B cell (primary cell): ENCODE measurements at regions not wholly inside any gene's neighbourhood (a gene's known extent, or its start where the extent isn't known, plus 50 kb on each side); places are given as distances from the start of the nearest gene placed in this dataset.

Experiments used
- ATAC-seq: fragments of 200-7000 bp; cut with Tn5 transposase; one replicate; pipeline ENCODE4 v1.10.0; 2021; ENCODE audit warnings: low read depth, mild to moderate bottlenecking, moderate number of reproducible peaks, moderate library complexity
- CTCF ChIA-PET: fragments of 350-600 bp; sonication (Branson Sonifier 250); formaldehyde crosslinking; loops from one replicate; lab custom pipeline; 2021; ENCODE audit warnings: antibody characterized with exemption, inconsistent platforms; lab: Charles Lee
- POLR2A ChIA-PET: fragments of 350-600 bp; sonication (Branson Sonifier 250); formaldehyde crosslinking; loops from one replicate; lab custom pipeline; 2021; ENCODE audit warnings: antibody characterized with exemption; lab: Charles Lee
- DNase-seq: peaks from one replicate; pipeline ENCODE4 v3.0.0; 2013
- H2AFZ ChIP-seq: 2 replicates; pipeline ENCODE4 v1.6.1; 2012; ENCODE audit warnings: mild to moderate bottlenecking, low read depth, low read length; ENCODE audit not compliant: insufficient read depth, poor library complexity, severe bottlenecking
- H3K27ac ChIP-seq, 2 donors: 1 replicate in 1 of 2; 2 replicates in 1 of 2; pipeline ENCODE4 v1.5.1; 2012 to 2013; ENCODE audit warnings: low read length in 2 of 2, mild to moderate bottlenecking in 2 of 2, moderate library complexity in 1 of 2
- H3K27me3 ChIP-seq, 4 experiments: fragments of 200-600 bp in 1 of 4; sonication (generic) in 1 of 4; replicated peaks in 1 of 4; 1 replicate in 2 of 4; 2 replicates in 2 of 4; pipeline versions ENCODE4 v1.6.1 to v1.7.0; 2013 to 2016; ENCODE audit warnings: low read length in 3 of 4, mild to moderate bottlenecking in 2 of 4, mixed read lengths in 1 of 4, moderate library complexity in 1 of 4; ENCODE audit not compliant: insufficient read depth in 4 of 4, control insufficient read depth in 3 of 4; ENCODE audit errors: control extremely low read depth in 1 of 4
- H3K36me3 ChIP-seq, 2 experiments: replicated peaks in 1 of 2; 1 replicate in 1 of 2; 2 replicates in 1 of 2; pipeline versions ENCODE4 v1.6.1 to v1.7.1; 2013; ENCODE audit warnings: low read length in 1 of 2; ENCODE audit not compliant: insufficient read depth in 2 of 2, control insufficient read depth in 1 of 2; ENCODE audit errors: control extremely low read depth in 1 of 2, extremely low read depth in 1 of 2
- H3K4me1 ChIP-seq, 2 donors: fragments of 200-600 bp in 1 of 2; sonication (generic) in 1 of 2; 1 replicate in 1 of 2; 2 replicates in 1 of 2; pipeline versions ENCODE4 v1.5.1 to v1.6.1; 2013 to 2017; ENCODE audit warnings: low read length in 2 of 2; ENCODE audit not compliant: control insufficient read depth in 2 of 2, insufficient read depth in 2 of 2
- H3K4me2 ChIP-seq: replicated peaks from 2 replicates; pipeline ENCODE3; 2012; ENCODE audit warnings: mild to moderate bottlenecking, low read depth, low read length; ENCODE audit not compliant: poor library complexity, severe bottlenecking
- H3K4me3 ChIP-seq, 5 experiments: fragments of 200-600 bp in 1 of 5; sonication (generic) in 1 of 5; 1 replicate in 3 of 5; 2 replicates in 2 of 5; pipeline versions ENCODE4 v1.5.1 to v1.7.0; 2011 to 2016; ENCODE audit warnings: low read length in 4 of 5, mild to moderate bottlenecking in 4 of 5, low read depth in 2 of 5, control low read depth in 1 of 5, moderate library complexity in 1 of 5; ENCODE audit not compliant: insufficient read depth in 1 of 5; ENCODE audit errors: control extremely low read depth in 1 of 5, extremely low read depth in 1 of 5
- H3K79me2 ChIP-seq: fragments of 200-600 bp; sonication (generic); one replicate; pipeline ENCODE4 v1.6.0; 2016; ENCODE audit warnings: low read length; ENCODE audit not compliant: control insufficient read depth, insufficient read depth
- H3K9ac ChIP-seq: fragments of 200-600 bp; sonication (generic); 2 replicates; pipeline ENCODE4 v1.6.1; 2017; ENCODE audit warnings: mild to moderate bottlenecking, low read length, moderate library complexity
- H3K9me3 ChIP-seq, 3 donors: one replicate each; pipeline versions ENCODE4 v1.6.1 to v1.7.1; 2013; ENCODE audit warnings: low read length in 2 of 3; ENCODE audit not compliant: control insufficient read depth in 2 of 3, insufficient read depth in 1 of 3; ENCODE audit errors: control extremely low read depth in 1 of 3
- H4K20me1 ChIP-seq: 2 replicates; pipeline ENCODE4 v1.6.0; 2012; ENCODE audit warnings: mild to moderate bottlenecking, low read length; ENCODE audit not compliant: insufficient read depth, control insufficient read depth, poor library complexity, severe bottlenecking
- H3K27ac Mint-ChIP-seq: one replicate; pipeline ENCODE4 v1.8.0; 2021; ENCODE audit warnings: mixed read lengths
- H3K27me3 Mint-ChIP-seq: one replicate; pipeline ENCODE4 v1.8.0; 2021; ENCODE audit warnings: mixed read lengths
- H3K4me1 Mint-ChIP-seq: one replicate; pipeline ENCODE4 v1.8.0; 2021; ENCODE audit warnings: mixed read lengths
- H3K4me3 Mint-ChIP-seq: one replicate; pipeline ENCODE4 v1.8.0; 2021; ENCODE audit warnings: mixed read lengths
- H3K9me3 Mint-ChIP-seq: one replicate; pipeline ENCODE4 v1.8.0; 2022; ENCODE audit warnings: mixed read lengths; ENCODE audit not compliant: insufficient read depth
- EZH2 ChIP-seq: IDR thresholded peaks from 2 replicates; pipeline ENCODE4 v1.6.1; 2012; ENCODE audit warnings: borderline replicate concordance, low read depth, mild to moderate bottlenecking, moderate library complexity, low read length; ENCODE audit not compliant: insufficient read depth, poor library complexity, severe bottlenecking
- WGBS: methylation state at CpG from one replicate; pipeline ENCODE4 v1.1.5; 2013; ENCODE audit warnings: missing lambda C conversion rate; ENCODE audit not compliant: insufficient coverage; 5-methylcytosine and 5-hydroxymethylcytosine counted together
- intact Hi-C: fragments of 100-400 bp; cut with micrococcal nuclease; formaldehyde crosslinking; loops from one replicate; pipeline ENCODE4 v1.10.0; 2022
- TF ChIP-seq, protein P1 (sequence below): fragments of 200-600 bp; IDR thresholded peaks from one replicate; pipeline ENCODE4 v1.8.0; 2022; ENCODE audit warnings: antibody characterized with exemption, mild to moderate bottlenecking

DNA sequence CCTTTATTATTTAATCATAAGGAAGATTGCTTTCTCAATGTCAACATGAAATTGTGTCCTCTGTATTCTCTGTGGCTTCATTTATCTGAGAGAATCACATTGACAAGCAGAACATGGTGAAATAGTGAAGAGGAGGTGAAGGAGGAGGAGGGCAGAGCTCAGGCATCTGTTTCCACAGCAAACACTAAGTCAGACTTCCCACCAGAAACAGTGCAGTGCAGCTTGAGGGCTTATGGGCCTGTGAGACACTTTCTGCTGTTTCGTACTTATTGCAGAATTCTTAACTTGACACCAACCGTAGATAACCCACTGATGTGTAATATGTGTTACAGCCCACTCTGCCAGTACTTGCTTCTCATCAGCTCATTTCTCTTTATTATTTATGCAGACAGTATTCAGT lies 386.3 kb downstream of the DIRAS2 start:
- Histone ChIP-seq H3K4me1 (no peaks in the 10 kb centered on the region), H2AFZ (no peak overlapping the region), H3K4me3 (no peak overlapping the region), H3K36me3 (no peaks in the 10 kb centered on the region), H3K79me2 (no peaks in the 10 kb centered on the region), H3K27me3 (peaks cover 0 to 6% (median 0%) of the 10 kb centered on the region in 4 experiments), H3K9ac (no peak overlapping the region), H4K20me1 (no peaks in the 10 kb centered on the region), H3K27ac (no peak overlapping the region), H3K4me2 (no peak overlapping the region), H3K9me3 (peaks cover 0 to 2% (median 0%) of the 10 kb centered on the region in 3 donors)
- DNase-seq (no peak), ATAC-seq (no peak)
- CTCF ChIA-PET = no interaction called here
- TF ChIP-seq, protein P1, sequence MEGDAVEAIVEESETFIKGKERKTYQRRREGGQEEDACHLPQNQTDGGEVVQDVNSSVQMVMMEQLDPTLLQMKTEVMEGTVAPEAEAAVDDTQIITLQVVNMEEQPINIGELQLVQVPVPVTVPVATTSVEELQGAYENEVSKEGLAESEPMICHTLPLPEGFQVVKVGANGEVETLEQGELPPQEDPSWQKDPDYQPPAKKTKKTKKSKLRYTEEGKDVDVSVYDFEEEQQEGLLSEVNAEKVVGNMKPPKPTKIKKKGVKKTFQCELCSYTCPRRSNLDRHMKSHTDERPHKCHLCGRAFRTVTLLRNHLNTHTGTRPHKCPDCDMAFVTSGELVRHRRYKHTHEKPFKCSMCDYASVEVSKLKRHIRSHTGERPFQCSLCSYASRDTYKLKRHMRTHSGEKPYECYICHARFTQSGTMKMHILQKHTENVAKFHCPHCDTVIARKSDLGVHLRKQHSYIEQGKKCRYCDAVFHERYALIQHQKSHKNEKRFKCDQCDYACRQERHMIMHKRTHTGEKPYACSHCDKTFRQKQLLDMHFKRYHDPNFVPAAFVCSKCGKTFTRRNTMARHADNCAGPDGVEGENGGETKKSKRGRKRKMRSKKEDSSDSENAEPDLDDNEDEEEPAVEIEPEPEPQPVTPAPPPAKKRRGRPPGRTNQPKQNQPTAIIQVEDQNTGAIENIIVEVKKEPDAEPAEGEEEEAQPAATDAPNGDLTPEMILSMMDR = no peak
- no peak for TF ChIP-seq EZH2
- intact Hi-C loops = no loop called here
- no peak overlapping the region for H3K27ac Mint-ChIP-seq
- no peak overlapping the region for H3K4me3 Mint-ChIP-seq
- H3K27me3 Mint-ChIP-seq = peaks cover 31% of the 10 kb centered on the region
- H3K9me3 Mint-ChIP-seq = no peaks in the 10 kb centered on the region
- POLR2A ChIA-PET = no interaction called here
- no peaks in the 10 kb centered on the region for H3K4me1 Mint-ChIP-seq
- WGBS = no CpG with 5 or more reads among the region's 2 CpGs

DNA sequence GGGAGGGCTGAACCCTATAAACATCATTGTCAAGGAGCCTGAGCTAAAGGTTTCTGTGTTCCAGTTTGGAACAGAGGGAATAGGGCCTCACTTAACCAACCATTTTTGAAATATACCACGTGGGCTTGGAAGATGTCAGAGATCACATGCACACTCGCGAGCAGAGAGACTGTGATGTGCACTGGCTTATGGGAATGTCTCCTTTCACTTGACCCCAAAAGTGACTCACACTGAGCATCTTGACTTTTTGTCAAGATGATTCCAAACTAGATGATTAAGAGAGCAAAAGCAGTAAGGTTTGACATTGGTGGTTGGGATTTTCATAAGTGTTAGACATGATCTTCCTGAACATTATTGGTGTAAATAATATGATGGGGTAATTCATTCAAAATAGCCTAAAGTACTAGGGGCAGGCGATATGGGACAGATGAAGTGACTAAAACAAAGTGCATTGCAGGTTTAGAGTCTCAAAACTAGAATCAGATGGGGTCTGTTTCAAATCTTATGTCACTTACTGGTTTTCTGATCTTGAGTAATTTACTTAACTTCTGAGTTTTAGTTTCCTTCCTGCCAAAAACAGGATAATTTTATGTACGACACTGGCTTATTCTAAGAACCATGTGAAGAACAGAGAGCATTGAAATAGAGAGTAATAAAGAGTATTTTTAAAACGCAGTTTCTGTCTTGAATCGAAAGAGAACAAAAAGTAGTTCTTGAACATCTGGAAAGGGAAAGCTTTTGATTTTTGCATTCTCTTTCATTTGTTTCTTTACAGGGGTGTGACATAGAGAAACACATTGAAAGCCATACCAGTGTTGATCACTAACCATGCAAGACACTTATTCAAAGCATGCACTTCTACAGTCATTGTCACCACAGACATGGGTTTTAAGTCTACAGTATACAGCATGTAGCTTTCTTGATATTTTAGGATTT lies 383.0 kb downstream of the DIRAS2 start:
- Mint-ChIP-seq H3K27me3 (peaks cover 31% of the 10 kb centered on the region), H3K27ac (no peak overlapping the region), H3K4me3 (no peak overlapping the region), H3K9me3 (no peaks in the 10 kb centered on the region), H3K4me1 (no peaks in the 10 kb centered on the region)
- WGBS = 100% methylated on average over 1 of the region's 7 CpGs
- Histone ChIP-seq H3K9me3 (peaks cover 0 to 11% (median 4%) of the 10 kb centered on the region in 3 donors), H3K79me2 (no peaks in the 10 kb centered on the region), H3K4me2 (no peak overlapping the region), H3K27me3 (peaks cover 0 to 6% (median 0%) of the 10 kb centered on the region in 4 experiments), H3K9ac (no peak overlapping the region), H3K4me1 (no peaks in the 10 kb centered on the region), H3K4me3 (no peak overlapping the region), H3K36me3 (no peaks in the 10 kb centered on the region), H2AFZ (no peak overlapping the region), H3K27ac (no peak overlapping the region), H4K20me1 (no peaks in the 10 kb centered on the region)
- CTCF ChIA-PET = interaction anchor here (0.6 kb wide), 1 partner anchor 370 kb away, joined by 3 read pairs; no protein-coding TSS in a partner anchor
- ATAC-seq (no peak), DNase-seq (no peak)
- POLR2A ChIA-PET = no interaction called here
- TF ChIP-seq EZH2 = no peak
- TF ChIP-seq, protein P1 = no peak
- intact Hi-C loops = no loop called here
